ENCODE measurements at regions not wholly inside any gene's neighbourhood (a gene's known extent, or its start where the extent isn't known, plus 50 kb on each side); places are given as distances from the start of the nearest gene placed in this dataset.
"Not testable (repeated sequence)": the region's sequence is repeated elsewhere in the genome, so short reads cannot be mapped to it uniquely, and the experiment has no call there.

DNA sequence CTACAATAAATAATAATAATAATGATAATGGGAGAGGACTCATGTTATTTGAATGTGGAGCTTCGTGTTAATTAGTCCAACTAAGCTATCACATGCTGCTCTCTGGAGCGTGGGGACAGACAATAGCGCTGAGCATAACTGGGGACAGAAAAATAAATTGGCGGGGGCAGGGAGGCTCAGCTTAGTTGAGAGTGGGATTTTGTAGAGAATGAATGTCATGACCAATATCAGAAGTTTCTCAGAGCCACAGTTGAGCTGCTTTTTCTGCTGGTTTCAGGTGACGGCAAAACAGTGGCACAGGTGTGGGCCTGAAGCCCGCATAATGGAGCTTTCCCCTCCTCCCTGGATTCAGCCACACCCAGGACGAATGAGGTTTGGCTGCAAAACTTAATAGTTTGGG lies 111.1 kb upstream of the CAB39 start:
- Histone ChIP-seq H3K36me3 (ENCODE audit: control insufficient read depth, insufficient read depth, low read length) (no peaks in the 10 kb centered on the region), H3K27me3 (ENCODE audit: control insufficient read depth, insufficient read depth, low read length) (no peaks in the 10 kb centered on the region), H3K4me3 (ENCODE audit: low read depth, low read length) (no peak overlapping the region)
- CTCF ChIA-PET, result interaction anchor here (1.1 kb wide), 1 partner anchor 9 kb away, joined by 5 read pairs; no protein-coding TSS in a partner anchor
- TF ChIP-seq, protein P1, sequence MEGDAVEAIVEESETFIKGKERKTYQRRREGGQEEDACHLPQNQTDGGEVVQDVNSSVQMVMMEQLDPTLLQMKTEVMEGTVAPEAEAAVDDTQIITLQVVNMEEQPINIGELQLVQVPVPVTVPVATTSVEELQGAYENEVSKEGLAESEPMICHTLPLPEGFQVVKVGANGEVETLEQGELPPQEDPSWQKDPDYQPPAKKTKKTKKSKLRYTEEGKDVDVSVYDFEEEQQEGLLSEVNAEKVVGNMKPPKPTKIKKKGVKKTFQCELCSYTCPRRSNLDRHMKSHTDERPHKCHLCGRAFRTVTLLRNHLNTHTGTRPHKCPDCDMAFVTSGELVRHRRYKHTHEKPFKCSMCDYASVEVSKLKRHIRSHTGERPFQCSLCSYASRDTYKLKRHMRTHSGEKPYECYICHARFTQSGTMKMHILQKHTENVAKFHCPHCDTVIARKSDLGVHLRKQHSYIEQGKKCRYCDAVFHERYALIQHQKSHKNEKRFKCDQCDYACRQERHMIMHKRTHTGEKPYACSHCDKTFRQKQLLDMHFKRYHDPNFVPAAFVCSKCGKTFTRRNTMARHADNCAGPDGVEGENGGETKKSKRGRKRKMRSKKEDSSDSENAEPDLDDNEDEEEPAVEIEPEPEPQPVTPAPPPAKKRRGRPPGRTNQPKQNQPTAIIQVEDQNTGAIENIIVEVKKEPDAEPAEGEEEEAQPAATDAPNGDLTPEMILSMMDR (IDR thresholded peaks at IDR 0.05; ENCODE audit: insufficient read depth, low read depth, low read length), result no peak
- DNase-seq (ENCODE audit: low read depth), result no peak
- POLR2A ChIA-PET, result no interaction called here

DNA sequence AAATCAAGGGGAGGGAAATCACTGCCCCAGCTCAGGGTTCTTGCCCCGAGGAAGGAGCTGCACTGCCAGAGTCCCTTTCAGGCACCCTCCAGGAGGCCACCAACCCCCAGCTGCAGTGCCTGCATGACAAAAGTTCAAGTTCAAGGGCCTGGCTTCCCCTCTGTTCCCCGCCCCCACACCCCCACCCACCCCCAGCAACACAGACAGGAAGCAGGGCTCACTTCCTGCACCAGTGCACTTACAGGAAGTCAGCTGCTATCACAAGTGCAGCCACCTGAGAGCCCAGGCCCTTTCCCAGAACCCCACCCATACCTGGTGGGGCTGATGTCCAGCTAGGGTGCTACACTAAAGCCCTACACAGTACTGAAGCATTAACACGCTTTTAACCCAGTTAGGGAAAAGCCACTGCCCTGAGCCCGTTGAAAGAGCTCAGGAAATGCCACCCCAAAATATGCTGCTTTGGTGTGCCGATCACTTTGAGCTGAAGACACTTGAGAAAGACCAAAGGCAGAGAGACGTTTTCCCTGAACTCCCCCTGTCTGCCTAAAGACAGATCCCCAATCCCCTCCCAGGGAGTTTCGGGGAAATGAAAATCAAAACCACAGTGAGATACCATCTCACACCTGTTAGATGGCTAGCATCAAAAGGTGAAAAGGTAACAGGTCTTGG lies 109.9 kb upstream of the CAB39 start:
- Histone ChIP-seq H3K27me3 (ENCODE audit: control insufficient read depth, insufficient read depth, low read length) (no peaks in the 10 kb centered on the region), H3K36me3 (ENCODE audit: control insufficient read depth, insufficient read depth, low read length) (no peaks in the 10 kb centered on the region), H3K4me3 (ENCODE audit: low read depth, low read length) (no peak overlapping the region)
- ChIA-PET POLR2A (no interaction called here), CTCF (interaction anchor here (0.8 kb wide), 1 partner anchor 8 kb away, joined by 3 read pairs; no protein-coding TSS in a partner anchor)
- no peak for DNase-seq (ENCODE audit: low read depth)
- TF ChIP-seq, protein P1 (IDR thresholded peaks at IDR 0.05; ENCODE audit: insufficient read depth, low read depth, low read length), result no peak

DNA sequence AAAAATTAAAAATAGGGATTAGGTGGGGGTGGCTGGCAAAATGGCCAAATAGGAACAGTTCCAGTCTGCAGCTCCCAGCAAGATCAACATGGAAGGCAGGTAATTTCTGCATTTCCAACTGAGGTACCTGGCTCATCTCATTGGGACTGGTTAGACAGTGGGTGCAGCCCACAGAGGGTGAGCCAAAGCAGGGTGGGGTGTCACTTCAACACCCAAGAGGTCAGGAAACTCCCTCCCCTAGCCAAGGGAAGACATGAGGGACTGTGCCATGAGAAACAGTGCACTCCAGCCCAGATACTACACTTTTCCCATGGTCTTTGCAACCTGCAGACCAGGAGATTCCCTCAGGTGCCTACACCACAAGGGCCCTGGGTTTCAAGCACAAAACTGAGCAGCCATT lies 109.3 kb upstream of the CAB39 start:
- H3K36me3 ChIP-seq (ENCODE audit: control insufficient read depth, insufficient read depth, low read length); CTCF ChIA-PET; DNase-seq (ENCODE audit: low read depth); H3K27me3 ChIP-seq (ENCODE audit: control insufficient read depth, insufficient read depth, low read length); POLR2A ChIA-PET; H3K4me3 ChIP-seq (ENCODE audit: low read depth, low read length): not testable (repeated sequence)

DNA sequence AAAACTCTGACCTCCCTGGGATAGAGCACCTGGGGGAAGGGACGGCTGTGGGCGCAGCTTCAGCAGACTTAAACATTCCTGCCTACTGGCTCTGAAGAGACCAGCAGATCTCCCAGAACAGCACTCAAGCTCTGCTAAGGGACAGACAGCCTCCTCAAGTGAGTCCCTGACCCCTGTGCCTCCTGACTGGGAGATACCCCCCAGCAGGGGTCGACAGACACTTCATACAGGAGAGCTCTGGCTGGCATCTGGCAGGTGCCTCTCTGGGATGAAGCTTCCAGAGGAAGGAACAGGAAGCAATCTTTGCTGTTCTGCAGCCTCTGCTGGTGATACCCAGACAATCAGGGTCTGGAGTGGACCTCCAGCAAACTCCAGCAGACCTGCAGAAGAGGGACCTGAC lies 108.5 kb upstream of the CAB39 start:
- CTCF ChIA-PET; H3K4me3 ChIP-seq (ENCODE audit: low read depth, low read length); POLR2A ChIA-PET; H3K27me3 ChIP-seq (ENCODE audit: control insufficient read depth, insufficient read depth, low read length); H3K36me3 ChIP-seq (ENCODE audit: control insufficient read depth, insufficient read depth, low read length); DNase-seq (ENCODE audit: low read depth): not testable (repeated sequence)

DNA sequence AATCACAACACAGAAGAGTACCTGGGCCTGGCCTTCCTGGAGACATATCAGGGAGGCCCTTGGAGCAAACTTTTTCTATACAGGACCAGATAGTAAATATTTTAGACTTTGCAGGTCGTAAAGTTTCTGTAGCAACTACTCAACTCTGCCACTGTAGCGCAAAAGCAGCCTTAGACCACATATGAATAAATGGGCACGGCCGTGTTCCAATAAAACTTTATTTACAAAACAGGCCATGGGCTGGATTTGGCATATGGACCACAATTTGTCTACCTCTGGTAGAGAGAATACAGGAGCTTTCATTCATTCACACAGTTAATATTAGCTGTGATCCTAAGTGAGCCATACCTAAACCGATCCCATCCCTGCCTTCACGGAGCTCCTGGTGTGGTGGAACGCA lies 98.6 kb upstream of the CAB39 start:
- no peaks in the 10 kb centered on the region for H3K36me3 ChIP-seq (ENCODE audit: control insufficient read depth, insufficient read depth, low read length)
- no peak overlapping the region for H3K4me3 ChIP-seq (ENCODE audit: low read depth, low read length)
- ChIA-PET CTCF (interaction anchor here (0.7 to 3.7 kb wide), 4 partner anchors 98 to 604 kb away, joined by 3 to 11 read pairs (median 4); partner anchors contain the start of gene CAB39), POLR2A (no interaction called here)
- no peaks in the 10 kb centered on the region for H3K27me3 ChIP-seq (ENCODE audit: control insufficient read depth, insufficient read depth, low read length)
- no peak for DNase-seq (ENCODE audit: low read depth)
- TF ChIP-seq, protein P1 (IDR thresholded peaks at IDR 0.05; ENCODE audit: insufficient read depth, low read depth, low read length), result no peak

DNA sequence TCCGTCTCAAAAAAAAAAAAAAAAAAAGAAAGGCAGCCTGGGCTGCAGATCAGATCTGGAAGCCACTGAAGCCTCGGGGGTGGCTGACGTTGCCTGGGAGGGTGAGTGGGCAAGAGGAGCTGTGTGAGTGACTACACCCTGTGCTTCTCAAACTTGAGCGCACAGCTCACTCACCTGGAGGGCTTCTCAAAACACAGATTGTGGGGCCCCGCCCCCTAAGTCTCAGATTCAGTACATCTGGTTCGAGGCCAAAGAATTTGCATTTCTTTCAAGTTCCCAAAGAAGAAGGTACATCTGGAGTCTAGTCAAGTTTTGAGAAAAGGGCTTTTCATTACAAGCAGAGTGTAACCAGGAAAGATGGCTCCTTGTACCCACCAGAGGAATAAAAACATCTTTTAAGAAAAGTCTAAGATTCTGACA lies 97.7 kb upstream of the CAB39 start:
- ChIA-PET CTCF (interaction anchor here (0.6 to 3.7 kb wide), 5 partner anchors 31 to 605 kb away, joined by 3 to 11 read pairs (median 3); no protein-coding TSS in a partner anchor), POLR2A (no interaction called here)
- no peak for DNase-seq (ENCODE audit: low read depth)

DNA sequence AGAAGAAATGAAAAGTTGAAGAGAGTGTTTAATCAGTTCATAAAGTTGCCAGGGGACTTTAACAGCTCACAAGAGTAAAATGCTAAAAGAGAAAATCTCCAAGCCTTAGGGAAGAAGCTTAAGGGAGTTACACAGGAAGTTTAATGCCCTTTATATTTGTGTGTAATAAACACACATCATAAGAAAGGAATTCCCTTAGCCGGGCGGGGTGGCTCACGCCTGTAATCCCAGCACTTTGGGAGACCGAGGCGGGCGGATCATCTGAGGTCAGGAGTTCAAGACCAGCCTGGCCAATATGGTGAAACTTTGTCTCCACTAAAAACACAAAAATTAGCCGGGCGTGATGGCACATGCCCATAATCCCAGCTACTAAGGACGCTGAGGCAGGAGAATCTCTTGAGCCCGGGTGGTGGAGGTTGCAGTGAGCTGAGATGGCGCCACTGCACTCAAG lies 95.4 kb upstream of the CAB39 start:
- peak; percentile 80 for DNase-seq (ENCODE audit: low read depth)
- H3K4me3 ChIP-seq (ENCODE audit: low read depth, low read length); POLR2A ChIA-PET; H3K27me3 ChIP-seq (ENCODE audit: control insufficient read depth, insufficient read depth, low read length); H3K36me3 ChIP-seq (ENCODE audit: control insufficient read depth, insufficient read depth, low read length): not testable (repeated sequence)
- CTCF ChIA-PET, result interaction anchor here (0.8 kb wide), 1 partner anchor 12 kb away, joined by 3 read pairs; no protein-coding TSS in a partner anchor

More for the DNA sequence above, 97.7 kb upstream of the CAB39 start:
- TF ChIP-seq, protein P1 (IDR thresholded peaks at IDR 0.05; ENCODE audit: insufficient read depth, low read depth, low read length), result no peak
- Histone ChIP-seq H3K27me3 (ENCODE audit: control insufficient read depth, insufficient read depth, low read length) (no peaks in the 10 kb centered on the region), H3K36me3 (ENCODE audit: control insufficient read depth, insufficient read depth, low read length) (no peaks in the 10 kb centered on the region), H3K4me3 (ENCODE audit: low read depth, low read length) (no peak overlapping the region)
